ENCODE measurements at regions not wholly inside any gene's neighbourhood (a gene's known extent, or its start where the extent isn't known, plus 50 kb on each side); places are given as distances from the start of the nearest gene placed in this dataset.

DNA sequence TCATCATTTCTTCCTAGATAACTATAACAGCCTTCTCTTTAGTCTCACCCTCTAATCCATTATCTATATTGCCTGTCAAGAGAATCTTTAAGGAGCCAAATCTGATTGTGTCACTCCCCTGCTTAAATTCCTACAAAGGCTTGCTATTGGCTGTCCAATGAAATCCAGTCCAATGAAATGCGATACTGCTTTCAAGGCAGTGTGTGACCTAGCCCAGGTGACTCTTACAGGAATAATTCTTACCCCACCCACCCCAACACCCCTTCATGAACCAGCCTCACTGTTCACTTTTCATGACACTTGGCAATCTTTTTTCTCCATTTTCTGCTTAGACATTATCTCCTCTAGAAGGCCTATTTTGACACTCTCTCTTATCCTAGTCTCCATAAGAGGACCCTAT is 163.3 kb upstream of the MARCKS start:
- DNase-seq, result no peak
- intact Hi-C loops (cut with micrococcal nuclease), result loop anchor here (1.0 to 5.0 kb wide), 2 partner anchors 11 to 387 kb away; no protein-coding TSS in a partner anchor
- Mint-ChIP-seq H3K27ac (no peak overlapping the region), H3K4me1 (peaks cover 28% of the 10 kb centered on the region), H3K4me3 (no peak overlapping the region), H3K36me3 (ENCODE audit: low read depth) (no peaks in the 10 kb centered on the region), H3K9me3 (peaks cover 2% of the 10 kb centered on the region), H3K27me3 (no peaks in the 10 kb centered on the region)
- ATAC-seq (ENCODE audit: low read depth), result no peak
- CTCF ChIA-PET, result no interaction called here
- POLR2A ChIA-PET, result no interaction called here
- TF ChIP-seq, protein P1, sequence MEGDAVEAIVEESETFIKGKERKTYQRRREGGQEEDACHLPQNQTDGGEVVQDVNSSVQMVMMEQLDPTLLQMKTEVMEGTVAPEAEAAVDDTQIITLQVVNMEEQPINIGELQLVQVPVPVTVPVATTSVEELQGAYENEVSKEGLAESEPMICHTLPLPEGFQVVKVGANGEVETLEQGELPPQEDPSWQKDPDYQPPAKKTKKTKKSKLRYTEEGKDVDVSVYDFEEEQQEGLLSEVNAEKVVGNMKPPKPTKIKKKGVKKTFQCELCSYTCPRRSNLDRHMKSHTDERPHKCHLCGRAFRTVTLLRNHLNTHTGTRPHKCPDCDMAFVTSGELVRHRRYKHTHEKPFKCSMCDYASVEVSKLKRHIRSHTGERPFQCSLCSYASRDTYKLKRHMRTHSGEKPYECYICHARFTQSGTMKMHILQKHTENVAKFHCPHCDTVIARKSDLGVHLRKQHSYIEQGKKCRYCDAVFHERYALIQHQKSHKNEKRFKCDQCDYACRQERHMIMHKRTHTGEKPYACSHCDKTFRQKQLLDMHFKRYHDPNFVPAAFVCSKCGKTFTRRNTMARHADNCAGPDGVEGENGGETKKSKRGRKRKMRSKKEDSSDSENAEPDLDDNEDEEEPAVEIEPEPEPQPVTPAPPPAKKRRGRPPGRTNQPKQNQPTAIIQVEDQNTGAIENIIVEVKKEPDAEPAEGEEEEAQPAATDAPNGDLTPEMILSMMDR (IDR thresholded peaks at IDR 0.05), result no peak

DNA sequence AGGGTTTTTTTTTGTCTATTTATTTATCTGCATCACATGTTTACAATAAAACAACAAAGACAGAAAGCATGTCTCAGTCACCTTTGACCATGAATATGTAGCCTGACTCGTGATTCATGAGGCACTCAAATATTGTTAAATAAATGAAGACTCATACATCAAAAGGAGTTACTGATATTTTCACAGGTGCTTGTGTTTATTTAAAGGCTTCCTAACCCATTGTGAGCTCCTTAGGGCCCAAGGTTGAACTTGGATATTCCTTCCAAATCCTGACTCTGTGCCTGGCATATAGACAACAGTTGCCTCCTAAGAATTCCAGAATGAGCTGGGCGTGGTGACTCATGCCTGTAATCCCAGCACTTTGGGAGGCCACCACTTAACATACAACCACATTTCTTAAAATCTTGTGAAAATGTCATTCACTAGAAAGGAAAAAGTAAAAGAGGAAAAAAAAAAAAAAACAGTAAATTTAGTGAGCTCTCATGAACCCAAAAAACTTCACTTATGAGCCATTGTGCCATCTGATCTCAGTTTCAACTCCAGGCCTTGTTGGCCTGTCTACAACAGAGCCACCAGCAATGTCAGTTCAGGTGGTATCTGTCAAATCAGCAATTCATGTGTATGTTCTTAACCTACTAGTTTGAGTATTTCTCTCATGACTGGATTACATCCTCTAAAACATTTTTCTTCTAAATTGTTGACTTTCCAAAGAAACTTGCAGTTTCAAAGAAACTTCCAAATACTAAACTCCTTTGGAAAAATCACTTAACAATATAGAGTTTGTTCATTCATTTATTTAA is 162.7 kb upstream of the MARCKS start:
- TF ChIP-seq, protein P1 (IDR thresholded peaks at IDR 0.05), result no peak
- POLR2A ChIA-PET, result no interaction called here
- Mint-ChIP-seq H3K27me3 (no peaks in the 10 kb centered on the region), H3K4me3 (no peak overlapping the region), H3K9me3 (peaks cover 2% of the 10 kb centered on the region), H3K36me3 (ENCODE audit: low read depth) (no peaks in the 10 kb centered on the region), H3K27ac (no peak overlapping the region), H3K4me1 (peaks cover 26% of the 10 kb centered on the region)
- ATAC-seq (ENCODE audit: low read depth) (no peak), DNase-seq (no peak)
- intact Hi-C loops (cut with micrococcal nuclease), result loop anchor here (5.0 kb wide), 1 partner anchor 387 kb away; no protein-coding TSS in a partner anchor
- CTCF ChIA-PET, result no interaction called here

GRCh38 chr6:113695516-113695915 is 161.6 kb upstream of the MARCKS start:
- no peak overlapping the region for H3K4me3 Mint-ChIP-seq
- H3K9me3 Mint-ChIP-seq, result peaks cover 2% of the 10 kb centered on the region
- no peak for ATAC-seq (ENCODE audit: low read depth)
- TF ChIP-seq, protein P1 (IDR thresholded peaks at IDR 0.05), result no peak
- no peak for DNase-seq
- intact Hi-C loops (cut with micrococcal nuclease), result no loop called here
- H3K27ac Mint-ChIP-seq, result no peak overlapping the region
- POLR2A ChIA-PET, result no interaction called here
- CTCF ChIA-PET, result no interaction called here
- H3K27me3 Mint-ChIP-seq, result no peaks in the 10 kb centered on the region
- H3K36me3 Mint-ChIP-seq (ENCODE audit: low read depth), result no peaks in the 10 kb centered on the region
- peaks cover 16% of the 10 kb centered on the region for H3K4me1 Mint-ChIP-seq

GRCh38 chr6:113696960-113697359 is 160.2 kb upstream of the MARCKS start:
- Mint-ChIP-seq H3K4me1 (peaks cover 10% of the 10 kb centered on the region), H3K27ac (no peak overlapping the region), H3K4me3 (no peak overlapping the region), H3K27me3 (no peaks in the 10 kb centered on the region), H3K36me3 (ENCODE audit: low read depth) (no peaks in the 10 kb centered on the region), H3K9me3 (no peaks in the 10 kb centered on the region)
- TF ChIP-seq, protein P1 (IDR thresholded peaks at IDR 0.05), result no peak
- no peak for ATAC-seq (ENCODE audit: low read depth)
- intact Hi-C loops (cut with micrococcal nuclease), result no loop called here
- CTCF ChIA-PET, result no interaction called here
- no peak for DNase-seq
- POLR2A ChIA-PET, result no interaction called here

- DNase-seq (no peak), ATAC-seq (ENCODE audit: low read depth) (peak; percentile 49)
- Mint-ChIP-seq H3K27ac (no peak overlapping the region), H3K4me3 (no peak overlapping the region), H3K27me3 (no peaks in the 10 kb centered on the region), H3K9me3 (no peaks in the 10 kb centered on the region), H3K4me1 (peaks cover 10% of the 10 kb centered on the region), H3K36me3 (ENCODE audit: low read depth) (no peaks in the 10 kb centered on the region)
- ChIA-PET CTCF (no interaction called here), POLR2A (no interaction called here)
- intact Hi-C loops (cut with micrococcal nuclease), result no loop called here
- TF ChIP-seq, protein P1 (IDR thresholded peaks at IDR 0.05), result no peak
Observed at GRCh38 chr6:113697632-113698410, 159.3 kb upstream of the MARCKS start.
